Astrocyte (in vitro differentiated cells and primary cell): ENCODE measurements at regions not wholly inside any gene's neighbourhood (a gene's known extent, or its start where the extent isn't known, plus 50 kb on each side); places are given as distances from the start of the nearest gene placed in this dataset.

ENCODE experiments used
- DNase-seq: peaks from one replicate; pipeline ENCODE4 v3.0.0-alpha.2; 2010; ENCODE audit warnings: low read depth
- FAIRE-seq: peaks from 2 replicates; lab custom pipeline; 2011; peaks lifted over from hg19 to GRCh38; lab: Jason Lieb, UNC
- H2AFZ ChIP-seq: 2 replicates; pipeline ENCODE4 v1.6.0; 2012; ENCODE audit warnings: low read depth, low read length, inconsistent platforms
- H3K27ac ChIP-seq: 2 replicates; pipeline ENCODE4 v1.5.1; 2011; ENCODE audit warnings: low read depth, low read length, inconsistent platforms
- H3K27me3 ChIP-seq: 2 replicates; pipeline ENCODE4 v1.6.0; 2011; ENCODE audit warnings: low read length, inconsistent platforms; ENCODE audit not compliant: insufficient read depth
- H3K36me3 ChIP-seq: 2 replicates; pipeline ENCODE4 v1.5.1; 2011; ENCODE audit warnings: low read length, inconsistent platforms; ENCODE audit not compliant: insufficient read depth
- H3K4me1 ChIP-seq: 2 replicates; pipeline ENCODE4 v1.5.1; 2011; ENCODE audit warnings: low read length, inconsistent platforms; ENCODE audit not compliant: insufficient read depth
- H3K4me2 ChIP-seq: 2 replicates; pipeline ENCODE4 v1.6.0; 2012; ENCODE audit warnings: low read length, inconsistent platforms
- H3K4me3 ChIP-seq: 2 replicates; pipeline ENCODE4 v1.5.1; 2011; ENCODE audit warnings: low read depth, mild to moderate bottlenecking, low read length, inconsistent platforms; ENCODE audit not compliant: insufficient read depth
- H3K79me2 ChIP-seq: 2 replicates; pipeline ENCODE4 v1.6.0; 2012; ENCODE audit warnings: mild to moderate bottlenecking, low read length, inconsistent platforms; ENCODE audit not compliant: insufficient read depth
- H3K9ac ChIP-seq: 2 replicates; pipeline ENCODE4 v1.6.0; 2012; ENCODE audit warnings: mild to moderate bottlenecking, low read length, inconsistent platforms
- H3K9me3 ChIP-seq: 2 replicates; pipeline ENCODE4 v1.5.1; 2012; ENCODE audit warnings: low read depth, mild to moderate bottlenecking, low read length, inconsistent platforms; ENCODE audit not compliant: insufficient read depth
- H4K20me1 ChIP-seq: 2 replicates; pipeline ENCODE4 v1.6.0; 2012; ENCODE audit warnings: low read length, inconsistent platforms; ENCODE audit not compliant: insufficient read depth
- H3K27ac Mint-ChIP-seq: one replicate; pipeline ENCODE4 v1.8.0; 2021; ENCODE audit warnings: mild to moderate bottlenecking, mixed read lengths; ENCODE audit not compliant: unreplicated experiment
- H3K27me3 Mint-ChIP-seq: one replicate; pipeline ENCODE4 v1.8.0; 2021; ENCODE audit warnings: low read depth, mixed read lengths; ENCODE audit not compliant: unreplicated experiment
- H3K36me3 Mint-ChIP-seq: one replicate; pipeline ENCODE4 v1.8.0; 2021; ENCODE audit warnings: low read depth, mixed read lengths; ENCODE audit not compliant: unreplicated experiment
- H3K4me1 Mint-ChIP-seq: one replicate; pipeline ENCODE4 v1.8.0; 2021; ENCODE audit warnings: low read depth, mixed read lengths; ENCODE audit not compliant: unreplicated experiment
- H3K4me3 Mint-ChIP-seq: one replicate; pipeline ENCODE4 v1.8.0; 2021; ENCODE audit warnings: mild to moderate bottlenecking, moderate library complexity, mixed read lengths; ENCODE audit not compliant: unreplicated experiment
- H3K9me3 Mint-ChIP-seq: one replicate; pipeline ENCODE4 v1.8.0; 2021; ENCODE audit warnings: mild to moderate bottlenecking, mixed read lengths; ENCODE audit not compliant: unreplicated experiment
- CTCF ChIP-seq: IDR thresholded peaks from 2 replicates; pipeline ENCODE4 v1.5.1; 2011; ENCODE audit warnings: low read depth, mild to moderate bottlenecking, inconsistent platforms, low read length, moderate library complexity; ENCODE audit not compliant: insufficient read depth
- EZH2 ChIP-seq: IDR thresholded peaks from 2 replicates; pipeline ENCODE4 v1.6.1; 2012; ENCODE audit warnings: mild to moderate bottlenecking, low read length, inconsistent platforms; ENCODE audit not compliant: insufficient read depth

DNA sequence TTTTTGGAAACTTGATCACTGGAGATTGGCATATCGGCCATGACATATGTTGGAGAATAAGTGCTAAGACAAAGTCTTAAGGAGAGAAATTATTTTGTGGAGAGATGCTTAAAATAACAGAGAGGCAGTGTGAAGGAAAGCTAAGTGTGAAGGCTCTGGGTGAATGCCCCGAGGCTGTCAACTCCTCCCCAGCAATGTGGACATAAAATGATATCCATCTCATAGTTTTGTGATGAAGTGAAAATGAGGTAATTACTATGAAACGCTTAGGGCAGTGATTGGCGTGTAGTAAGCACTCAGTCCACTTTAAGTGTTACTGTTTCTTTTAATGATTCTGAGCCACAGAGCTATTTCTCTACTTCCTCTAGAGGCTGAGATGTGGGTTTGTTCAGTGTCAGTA lies 195.8 kb upstream of the KLF12 start:
- FAIRE-seq (no peak), DNase-seq (no peak)
- Histone ChIP-seq H3K9ac (no peak overlapping the region), H2AFZ (no peak overlapping the region), H3K79me2 (no peaks in the 10 kb centered on the region), H3K9me3 (no peaks in the 10 kb centered on the region), H3K4me3 (no peak overlapping the region), H3K27me3 (no peaks in the 10 kb centered on the region), H3K36me3 (no peaks in the 10 kb centered on the region), H4K20me1 (no peaks in the 10 kb centered on the region), H3K4me1 (peaks cover 5% of the 10 kb centered on the region), H3K27ac (no peak overlapping the region), H3K4me2 (no peak overlapping the region)
- H3K9me3 Mint-ChIP-seq = peaks cover 2% of the 10 kb centered on the region
- no peaks in the 10 kb centered on the region for H3K27me3 Mint-ChIP-seq
- no peak for TF ChIP-seq CTCF
- no peak for TF ChIP-seq EZH2
- H3K36me3 Mint-ChIP-seq = no peaks in the 10 kb centered on the region
- no peak overlapping the region for H3K27ac Mint-ChIP-seq
- no peak overlapping the region for H3K4me3 Mint-ChIP-seq
- peaks cover 7% of the 10 kb centered on the region for H3K4me1 Mint-ChIP-seq

DNA sequence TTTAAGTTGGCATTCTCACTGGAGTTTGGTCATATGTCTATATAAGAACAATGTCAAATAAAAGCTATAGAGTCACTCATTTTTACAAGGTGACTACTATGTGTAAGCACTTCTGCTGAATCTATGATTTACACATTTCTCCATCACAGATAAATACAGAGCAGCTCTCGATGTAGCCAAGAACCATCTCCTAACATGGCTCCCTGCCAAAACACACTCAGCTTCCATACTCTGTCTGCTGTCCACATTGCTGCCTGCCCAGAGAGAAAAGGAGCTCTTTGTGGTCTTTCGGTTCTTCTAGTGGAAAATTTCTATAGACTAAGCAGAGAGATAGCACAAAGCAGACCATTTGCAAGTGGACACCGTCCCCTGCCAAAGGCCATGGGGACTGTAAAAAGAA lies 190.9 kb upstream of the KLF12 start:
- Histone ChIP-seq H3K4me3 (peak overlapping the region; percentile 6), H2AFZ (peak overlapping the region; percentile 20), H3K27ac (no peak overlapping the region), H3K4me1 (peaks cover 5% of the 10 kb centered on the region), H3K27me3 (no peaks in the 10 kb centered on the region), H3K9ac (no peak overlapping the region), H3K79me2 (no peaks in the 10 kb centered on the region), H3K4me2 (peak overlapping the region; percentile 71), H3K36me3 (no peaks in the 10 kb centered on the region), H4K20me1 (no peaks in the 10 kb centered on the region), H3K9me3 (no peaks in the 10 kb centered on the region)
- no peak overlapping the region for H3K4me3 Mint-ChIP-seq
- TF ChIP-seq CTCF (no peak), EZH2 (no peak)
- FAIRE-seq (peak; percentile 5), DNase-seq (peak; percentile 77)
- H3K27ac Mint-ChIP-seq = peak overlapping the region; percentile 20
- H3K4me1 Mint-ChIP-seq = peaks cover 8% of the 10 kb centered on the region
- no peaks in the 10 kb centered on the region for H3K27me3 Mint-ChIP-seq
- no peaks in the 10 kb centered on the region for H3K36me3 Mint-ChIP-seq
- peaks cover 2% of the 10 kb centered on the region for H3K9me3 Mint-ChIP-seq

DNA sequence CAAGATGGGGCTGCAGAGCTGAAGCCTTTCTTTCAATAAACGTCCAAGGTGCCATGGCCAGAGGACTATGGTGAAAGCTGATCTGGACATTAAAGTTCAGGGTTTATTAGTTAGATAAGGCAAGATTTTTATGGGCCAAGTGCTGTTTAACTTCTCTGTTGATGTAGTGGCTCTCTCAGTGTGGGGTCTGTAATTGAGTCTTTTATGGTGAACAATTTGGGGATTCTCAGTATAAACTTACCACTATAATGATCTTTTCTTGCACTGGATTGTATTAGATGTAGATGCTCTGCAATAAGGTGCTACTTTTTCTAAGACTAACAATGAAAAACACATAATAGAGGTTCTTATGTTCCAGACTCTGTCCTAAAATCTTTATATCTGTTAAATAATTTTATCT lies 190.1 kb upstream of the KLF12 start:
- Mint-ChIP-seq H3K9me3 (peaks cover 2% of the 10 kb centered on the region), H3K4me3 (no peak overlapping the region), H3K27me3 (no peaks in the 10 kb centered on the region), H3K36me3 (no peaks in the 10 kb centered on the region), H3K27ac (no peak overlapping the region), H3K4me1 (peaks cover 4% of the 10 kb centered on the region)
- Histone ChIP-seq H3K9ac (no peak overlapping the region), H3K36me3 (no peaks in the 10 kb centered on the region), H3K79me2 (no peaks in the 10 kb centered on the region), H4K20me1 (no peaks in the 10 kb centered on the region), H3K9me3 (no peaks in the 10 kb centered on the region), H3K27me3 (no peaks in the 10 kb centered on the region), H3K27ac (no peak overlapping the region), H2AFZ (no peak overlapping the region), H3K4me2 (no peak overlapping the region), H3K4me3 (no peak overlapping the region), H3K4me1 (peaks cover 5% of the 10 kb centered on the region)
- TF ChIP-seq CTCF (no peak), EZH2 (no peak)
- DNase-seq (no peak), FAIRE-seq (no peak)
